Astrocyte of the cerebellum (primary cell): ENCODE measurements at regions not wholly inside any gene's neighbourhood (a gene's known extent, or its start where the extent isn't known, plus 50 kb on each side); places are given as distances from the start of the nearest gene placed in this dataset.
"Not testable (repeated sequence)": the region's sequence is repeated elsewhere in the genome, so short reads cannot be mapped to it uniquely, and the experiment has no call there.

Experiments used
- DNase-seq: peaks from one replicate; pipeline ENCODE4 v3.0.0-alpha.2; 2011; ENCODE audit warnings: low read depth
- H3K4me3 ChIP-seq: 2 replicates; pipeline ENCODE4 v1.5.1; 2011; ENCODE audit warnings: mild to moderate bottlenecking, low read depth, low read length, moderate library complexity
- CTCF ChIP-seq: IDR thresholded peaks from 2 replicates; pipeline ENCODE4 v1.5.1; 2012; ENCODE audit warnings: low read length, low read depth, moderate library complexity, mild to moderate bottlenecking; ENCODE audit errors: missing control alignments
- in situ Hi-C: cut with HindIII; loops from 2 replicates; pipeline ENCODE4 v1.10.0; 2017; ENCODE audit warnings: low sequenced_read_pairs

GRCh38 chr2:118747637-118748036 is 99.8 kb downstream of the EN1 start:
- no peak for DNase-seq
- no peak overlapping the region for H3K4me3 ChIP-seq
- in situ Hi-C loops: no loop called here
- TF ChIP-seq CTCF: no peak

- in situ Hi-C loops: no loop called here
- no peak overlapping the region for H3K4me3 ChIP-seq
- no peak for TF ChIP-seq CTCF
- DNase-seq: no peak
Observed at GRCh38 chr2:118747066-118747465, 100.4 kb downstream of the EN1 start.

- H3K4me3 ChIP-seq, in situ Hi-C loops, DNase-seq: not testable (repeated sequence)
Observed at GRCh38 chr2:118744682-118745181, 102.7 kb downstream of the EN1 start.

- no peak for TF ChIP-seq CTCF
- H3K4me3 ChIP-seq: no peak overlapping the region
- in situ Hi-C loops: no loop called here
- peak; percentile 97 for DNase-seq
Observed at GRCh38 chr2:118738524-118739308, 108.7 kb downstream of the EN1 start.

GRCh38 chr2:118738106-118738505 is 109.3 kb downstream of the EN1 start:
- no peak for DNase-seq
- H3K4me3 ChIP-seq: no peak overlapping the region
- TF ChIP-seq CTCF: no peak
- in situ Hi-C loops: no loop called here

GRCh38 chr2:118737684-118738083 is 109.8 kb downstream of the EN1 start:
- no peak overlapping the region for H3K4me3 ChIP-seq
- in situ Hi-C loops: no loop called here
- no peak for TF ChIP-seq CTCF
- no peak for DNase-seq

GRCh38 chr2:118732432-118732831 is 115.0 kb downstream of the EN1 start:
- in situ Hi-C loops: no loop called here
- no peak for DNase-seq
- no peak overlapping the region for H3K4me3 ChIP-seq
- TF ChIP-seq CTCF: no peak
